Mesodermal cell (in vitro differentiated cells): ENCODE measurements at regions not wholly inside any gene's neighbourhood (a gene's known extent, or its start where the extent isn't known, plus 50 kb on each side); places are given as distances from the start of the nearest gene placed in this dataset.

ENCODE experiments used
- H3K27ac ChIP-seq: 2 replicates; pipeline ENCODE4 v1.7.0; 2013; ENCODE audit warnings: mild to moderate bottlenecking, low read depth, low read length, moderate library complexity; ENCODE audit not compliant: severe bottlenecking
- H3K36me3 ChIP-seq: 2 replicates; pipeline ENCODE4 v1.7.1; 2013; ENCODE audit warnings: mild to moderate bottlenecking, low read length, moderate library complexity; ENCODE audit not compliant: control insufficient read depth, insufficient read depth
- H3K4me1 ChIP-seq: one replicate; pipeline ENCODE4 v1.7.1; 2013; ENCODE audit warnings: mild to moderate bottlenecking, low read length; ENCODE audit not compliant: insufficient read depth, control insufficient read depth, poor library complexity, severe bottlenecking
- H3K4me3 ChIP-seq: 2 replicates; pipeline ENCODE4 v1.7.0; 2013; ENCODE audit warnings: low read length, control low read depth, mild to moderate bottlenecking; ENCODE audit not compliant: insufficient read depth, poor library complexity, severe bottlenecking; ENCODE audit errors: extremely low read depth
- H3K9me3 ChIP-seq: 2 replicates; pipeline ENCODE4 v1.7.1; 2013; ENCODE audit warnings: mild to moderate bottlenecking, low read length, moderate library complexity; ENCODE audit not compliant: control insufficient read depth
- WGBS, 2 experiments: methylation state at CpG; one replicate each; pipeline ENCODE4 v1.1.5; 2013; ENCODE audit warnings: missing lambda C conversion rate in 2 of 2; ENCODE audit not compliant: insufficient coverage in 2 of 2; 5-methylcytosine and 5-hydroxymethylcytosine counted together

GRCh38 chr18:27614951-27615844 lies 430.1 kb upstream of the CHST9 start:
- no peaks in the 10 kb centered on the region for H3K4me1 ChIP-seq
- H3K4me3 ChIP-seq = no peak overlapping the region
- H3K9me3 ChIP-seq = no peaks in the 10 kb centered on the region
- WGBS, 2 experiments = 93 to 98% methylated on average over 4 to 6 of the region's 8 CpGs
- H3K36me3 ChIP-seq = no peaks in the 10 kb centered on the region
- H3K27ac ChIP-seq = no peak overlapping the region

- Histone ChIP-seq H3K4me3 (no peak overlapping the region), H3K27ac (no peak overlapping the region), H3K4me1 (peaks cover 5% of the 10 kb centered on the region), H3K36me3 (no peaks in the 10 kb centered on the region), H3K9me3 (no peaks in the 10 kb centered on the region)
Observed at GRCh38 chr18:27609221-27609620, 424.1 kb upstream of the CHST9 start.

GRCh38 chr18:27608742-27609141 lies 423.6 kb upstream of the CHST9 start:
- no peaks in the 10 kb centered on the region for H3K36me3 ChIP-seq
- no peaks in the 10 kb centered on the region for H3K9me3 ChIP-seq
- no peak overlapping the region for H3K27ac ChIP-seq
- H3K4me3 ChIP-seq = no peak overlapping the region
- WGBS, 2 experiments = 85 to 100% methylated on average over 2 of the region's 3 CpGs
- peaks cover 5% of the 10 kb centered on the region for H3K4me1 ChIP-seq

- Histone ChIP-seq H3K36me3 (no peaks in the 10 kb centered on the region), H3K4me3 (no peak overlapping the region), H3K27ac (no peak overlapping the region), H3K9me3 (no peaks in the 10 kb centered on the region), H3K4me1 (peaks cover 5% of the 10 kb centered on the region)
- 40 to 88% methylated on average over 1 of the region's 3 CpGs for WGBS, 2 experiments
Observed at GRCh38 chr18:27608174-27608573, 423.1 kb upstream of the CHST9 start.

- WGBS, 2 experiments = 80% methylated on average over 1 to 2 of the region's 2 CpGs
- Histone ChIP-seq H3K9me3 (no peaks in the 10 kb centered on the region), H3K4me3 (no peak overlapping the region), H3K4me1 (peaks cover 5% of the 10 kb centered on the region), H3K36me3 (no peaks in the 10 kb centered on the region), H3K27ac (no peak overlapping the region)
Observed at GRCh38 chr18:27606741-27607140, 421.6 kb upstream of the CHST9 start.

- Histone ChIP-seq H3K36me3 (no peaks in the 10 kb centered on the region), H3K4me1 (peaks cover 5% of the 10 kb centered on the region), H3K4me3 (no peak overlapping the region), H3K27ac (peak overlapping the region; percentile 88), H3K9me3 (peaks cover 3% of the 10 kb centered on the region)
- 30% methylated on average over 3 of the region's 5 CpGs; no CpG with 5 or more reads in 1 of the 2 experiments for WGBS, 2 experiments
Observed at GRCh38 chr18:27605107-27605834, 420.2 kb upstream of the CHST9 start.

- H3K9me3 ChIP-seq = peaks cover 3% of the 10 kb centered on the region
- H3K36me3 ChIP-seq = no peaks in the 10 kb centered on the region
- H3K4me3 ChIP-seq = no peak overlapping the region
- 43 to 49% methylated on average over 2 of the region's 4 CpGs for WGBS, 2 experiments
- peak overlapping the region; percentile 88 for H3K27ac ChIP-seq
- H3K4me1 ChIP-seq = peaks cover 5% of the 10 kb centered on the region
Observed at GRCh38 chr18:27604583-27604982, 419.5 kb upstream of the CHST9 start.

GRCh38 chr18:27602092-27602491 lies 417.0 kb upstream of the CHST9 start:
- Histone ChIP-seq H3K36me3 (no peaks in the 10 kb centered on the region), H3K4me1 (peaks cover 5% of the 10 kb centered on the region), H3K9me3 (peaks cover 3% of the 10 kb centered on the region), H3K4me3 (no peak overlapping the region), H3K27ac (no peak overlapping the region)
- 93 to 100% methylated on average over 1 to 2 of the region's 2 CpGs for WGBS, 2 experiments

- Histone ChIP-seq H3K4me3 (no peak overlapping the region), H3K27ac (no peak overlapping the region), H3K36me3 (no peaks in the 10 kb centered on the region), H3K4me1 (peaks cover 5% of the 10 kb centered on the region), H3K9me3 (peaks cover 3% of the 10 kb centered on the region)
Observed at GRCh38 chr18:27600245-27600644, 415.1 kb upstream of the CHST9 start.

- Histone ChIP-seq H3K4me1 (no peaks in the 10 kb centered on the region), H3K9me3 (peaks cover 3% of the 10 kb centered on the region), H3K4me3 (no peak overlapping the region), H3K27ac (no peak overlapping the region), H3K36me3 (no peaks in the 10 kb centered on the region)
- whole genome bisulfite sequencing, 2 experiments = no CpG with 5 or more reads among the region's 1 CpG
Observed at GRCh38 chr18:27599202-27599829, 414.2 kb upstream of the CHST9 start.
